GM18505 (cell line): ENCODE measurements at regions not wholly inside any gene's neighbourhood (a gene's known extent, or its start where the extent isn't known, plus 50 kb on each side); places are given as distances from the start of the nearest gene placed in this dataset.

Experiments
- ATAC-seq: cut with Tn5 transposase; IDR thresholded peaks from one replicate; pipeline ENCODE4 v1.9.1; 2021; ENCODE audit not compliant: unreplicated experiment
- POLR2A ChIP-seq: IDR thresholded peaks from 4 replicates; pipeline ENCODE4 v1.6.1; 2011; ENCODE audit warnings: borderline replicate concordance; ENCODE audit not compliant: insufficient read depth, insufficient read length; ENCODE audit errors: extremely low read depth

DNA sequence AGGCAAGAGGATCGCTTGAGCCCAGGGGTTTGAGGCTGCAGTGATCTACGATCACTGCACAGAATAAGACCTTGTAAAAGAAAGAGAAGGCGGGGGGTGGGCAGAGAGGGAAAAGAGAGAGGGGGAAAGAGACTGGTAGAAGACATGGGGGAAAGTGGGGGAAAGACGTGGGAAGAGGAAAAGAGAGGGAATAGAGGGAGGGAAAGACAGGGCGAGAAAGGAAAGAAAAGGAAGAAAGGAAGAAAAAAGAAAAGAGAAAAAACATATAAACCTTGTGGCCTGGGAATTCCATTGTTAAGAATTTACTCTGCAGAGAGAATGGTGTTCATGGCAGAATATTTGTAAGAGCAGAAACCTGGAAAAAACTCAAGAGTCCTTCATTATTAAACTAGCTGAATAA lies 120.4 kb downstream of the RMI2 start:
- ATAC-seq, result no peak
- TF ChIP-seq POLR2A, result no peak

DNA sequence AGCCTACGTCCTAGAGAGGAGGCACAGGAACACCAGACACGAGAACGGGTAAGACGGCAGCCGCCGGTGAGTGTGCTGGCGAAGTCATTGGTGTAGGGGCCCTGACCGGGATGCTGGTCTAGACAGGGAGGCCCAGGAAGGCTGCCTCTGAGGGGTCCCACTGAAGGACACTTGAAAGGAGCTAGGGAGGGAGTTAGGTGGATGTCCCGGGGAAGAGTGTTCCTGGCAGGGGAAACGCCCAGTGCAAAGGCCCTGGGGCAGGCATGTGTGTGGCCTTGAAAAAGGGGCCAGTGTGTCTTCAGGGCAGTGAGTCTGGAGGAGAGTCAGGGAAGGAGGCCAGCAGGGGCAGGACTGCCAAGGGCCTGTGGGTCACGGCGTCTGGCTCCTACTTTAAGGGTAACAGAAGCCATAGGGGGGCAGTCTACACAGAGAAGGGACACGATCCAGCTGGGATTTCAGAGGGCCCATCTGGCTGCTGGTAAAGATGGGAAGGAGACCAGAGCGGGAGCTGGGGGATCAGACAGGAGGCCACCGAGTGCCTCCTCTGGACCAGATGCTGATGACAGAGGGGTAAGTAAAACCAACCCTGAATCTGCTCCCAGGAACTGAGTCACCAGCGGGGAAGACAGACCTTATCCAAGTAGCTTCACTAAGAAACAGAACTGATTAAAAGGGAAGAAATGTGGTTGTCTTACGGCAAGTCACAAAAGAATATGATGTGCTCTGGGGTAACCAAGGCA lies 115.9 kb downstream of the LITAF start:
- ATAC-seq, result no peak
- no peak for TF ChIP-seq POLR2A

DNA sequence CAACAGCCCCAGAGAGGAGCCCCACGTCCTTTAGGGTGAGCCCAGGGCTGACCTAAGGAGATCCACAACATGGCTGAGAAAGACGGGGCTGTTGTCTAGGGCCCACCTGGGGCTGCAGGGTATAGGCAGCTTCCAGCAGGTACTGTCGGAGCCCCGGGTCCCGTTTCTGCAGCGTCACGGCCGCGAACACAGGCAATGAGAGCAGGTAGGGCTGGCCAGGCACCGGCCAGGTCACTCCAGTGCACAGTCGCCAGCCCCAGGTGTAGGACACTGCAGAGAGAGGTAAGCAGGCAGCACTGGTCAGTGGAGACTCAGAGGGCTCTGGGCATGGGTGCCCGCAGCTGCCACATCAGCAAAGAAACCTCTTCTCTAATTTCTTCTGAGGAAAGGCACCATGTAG lies 115.2 kb downstream of the LITAF start:
- TF ChIP-seq POLR2A, result no peak
- ATAC-seq, result no peak

DNA sequence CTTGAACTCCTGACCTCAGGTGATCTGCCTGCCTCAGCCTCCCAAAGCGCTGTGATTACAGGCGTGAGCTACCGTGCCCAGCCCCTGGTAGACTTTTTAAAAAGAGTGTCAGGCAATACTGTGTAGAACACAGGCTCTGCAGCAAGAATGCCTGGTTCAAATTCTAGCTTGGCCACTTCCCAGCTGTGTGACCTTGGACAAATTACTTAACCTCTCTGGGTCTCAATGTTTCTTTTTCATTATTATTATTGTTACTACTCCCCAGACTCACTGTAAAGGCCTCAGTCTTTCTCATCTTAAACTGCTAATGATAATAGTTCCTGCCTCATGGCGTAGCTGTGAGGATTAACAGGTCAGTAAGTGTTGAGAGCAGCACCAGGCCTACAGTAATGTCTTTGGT lies 114.3 kb downstream of the LITAF start:
- no peak for ATAC-seq
- TF ChIP-seq POLR2A, result no peak

DNA sequence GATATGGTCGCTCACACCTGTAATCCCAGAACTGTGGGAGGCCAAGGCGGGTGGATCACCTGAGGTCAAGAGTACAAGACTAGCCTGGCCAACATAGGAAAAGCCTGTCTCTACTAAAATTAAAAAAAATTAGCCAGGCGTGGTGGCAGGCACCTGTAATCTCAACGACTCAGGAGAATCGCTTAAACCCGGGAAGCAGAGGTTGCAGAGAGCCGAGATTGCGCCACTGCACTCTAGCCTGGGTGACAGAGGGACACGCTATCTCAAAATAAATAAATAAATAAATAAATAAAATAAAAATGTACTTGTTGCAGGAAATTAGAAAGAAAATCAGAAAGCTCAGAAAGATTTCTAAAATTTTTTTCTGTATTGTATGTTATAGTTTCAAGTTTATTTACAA lies 113.9 kb downstream of the LITAF start:
- ATAC-seq, result no peak
- TF ChIP-seq POLR2A, result no peak

- no peak for ATAC-seq
- TF ChIP-seq POLR2A, result no peak
These were observed 113.0 kb downstream of the LITAF start for GRCh38 chr16:11473728-11474127.

- TF ChIP-seq POLR2A, result no peak
- ATAC-seq, result no peak
These were observed 112.0 kb downstream of the LITAF start for GRCh38 chr16:11474617-11475291.

GRCh38 chr16:11475896-11476630 lies 110.7 kb downstream of the LITAF start:
- ATAC-seq, result no peak
- no peak for TF ChIP-seq POLR2A

DNA sequence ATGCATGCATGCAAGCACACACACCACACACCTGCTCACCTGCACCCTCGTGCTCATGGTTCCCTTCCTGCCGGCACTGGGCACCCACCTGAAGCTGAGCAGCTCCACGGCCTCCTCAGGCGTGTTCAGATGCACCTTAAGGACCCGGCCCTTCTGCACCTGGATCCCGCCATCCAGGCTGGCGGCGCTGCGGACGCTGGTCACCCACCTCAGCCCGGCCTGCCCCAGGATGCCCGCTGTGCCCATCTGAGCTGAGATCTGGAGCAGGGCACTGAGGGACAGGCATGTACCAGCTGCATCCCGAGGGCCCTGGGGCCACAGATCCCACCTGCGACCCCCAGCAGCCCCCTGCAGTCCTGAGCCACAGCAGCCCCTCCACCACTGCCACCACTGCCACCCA lies 110.0 kb downstream of the LITAF start:
- no peak for ATAC-seq
- no peak for TF ChIP-seq POLR2A

GRCh38 chr16:11478431-11479119 lies 108.1 kb downstream of the LITAF start:
- no peak for TF ChIP-seq POLR2A
- no peak for ATAC-seq

DNA sequence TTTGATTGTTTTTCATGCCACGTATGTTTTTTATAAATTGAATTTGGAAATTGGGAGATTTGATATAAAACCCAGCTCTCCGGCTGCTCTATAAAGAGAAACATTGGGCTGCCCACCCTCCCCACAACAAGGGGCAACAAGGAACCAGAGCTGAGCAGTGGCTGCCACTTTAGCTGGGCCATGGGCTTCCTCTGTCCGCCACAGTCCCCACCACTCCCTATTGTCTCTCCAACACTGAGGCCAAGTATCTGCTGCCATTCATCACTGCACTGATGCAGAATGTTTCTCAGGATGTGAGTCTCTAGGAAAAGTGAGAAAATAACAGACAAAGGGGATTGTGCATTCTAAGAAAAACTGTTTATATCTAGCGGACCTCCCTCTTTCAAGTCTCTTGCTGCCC lies 106.8 kb downstream of the LITAF start:
- no peak for TF ChIP-seq POLR2A
- ATAC-seq, result no peak

DNA sequence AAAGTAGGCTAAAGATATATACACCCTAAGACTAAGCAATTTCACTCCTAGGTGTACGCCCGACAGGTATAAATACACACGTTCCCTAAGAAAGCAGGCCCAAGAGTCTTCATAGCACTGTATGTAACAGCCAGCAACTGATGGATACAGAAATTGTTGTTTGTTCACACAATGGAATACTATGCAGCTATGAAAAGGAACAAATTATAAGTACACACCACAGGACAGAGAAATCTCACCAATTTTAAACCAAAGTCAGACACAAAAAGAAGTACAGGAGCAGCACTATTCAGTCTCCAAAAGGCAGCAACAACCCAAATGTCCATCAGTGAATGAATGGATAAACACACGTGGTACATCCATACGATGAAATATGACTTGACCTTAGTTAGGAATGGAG lies 106.1 kb downstream of the LITAF start:
- no peak for TF ChIP-seq POLR2A
- no peak for ATAC-seq

DNA sequence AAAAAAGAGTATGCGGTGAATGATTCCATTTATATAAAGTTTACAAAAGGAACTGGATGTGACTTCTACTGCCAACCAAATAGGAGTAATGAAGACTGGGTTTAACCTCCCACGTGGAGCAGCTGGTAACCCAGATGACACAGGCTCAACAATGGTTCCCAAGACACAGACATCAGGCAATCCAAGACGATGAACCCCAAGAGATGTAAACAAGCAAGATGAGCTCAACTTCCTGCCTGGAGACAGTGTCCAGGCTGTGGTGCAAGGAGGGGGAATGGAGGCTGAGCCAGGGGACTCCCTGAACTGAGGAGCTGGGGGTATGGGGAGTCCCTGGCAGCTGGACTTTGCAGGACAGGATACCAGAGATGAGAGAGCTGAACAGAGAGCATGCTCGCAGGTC lies 104.7 kb downstream of the LITAF start:
- ATAC-seq, result no peak

More for the DNA sequence above, 104.7 kb downstream of the LITAF start:
- no peak for TF ChIP-seq POLR2A
